Gastroesophageal sphincter (tissue), 4 donors: ENCODE measurements at regions not wholly inside any gene's neighbourhood (a gene's known extent, or its start where the extent isn't known, plus 50 kb on each side); places are given as distances from the start of the nearest gene placed in this dataset.

Experiments
- ATAC-seq: fragments of 150-250 bp; one replicate; pipeline ENCODE4 v1.9.1; 2016; ENCODE audit warnings: mild to moderate bottlenecking, moderate library complexity
- H3K27ac ChIP-seq, 4 donors: fragments of 200-600 bp; sonication (generic) in 3 of 4; 1 replicate in 3 of 4; 2 replicates in 1 of 4; pipeline ENCODE4 v1.5.1; 2016 to 2019
- H3K27me3 ChIP-seq: fragments of 200-600 bp; sonication (generic); one replicate; pipeline ENCODE4 v1.5.1; 2019
- H3K36me3 ChIP-seq, 2 donors: fragments of 200-600 bp; sonication (generic); one replicate each; pipeline ENCODE4 v1.5.1; 2019; ENCODE audit warnings: control low read depth in 1 of 2
- H3K4me1 ChIP-seq, 3 donors: fragments of 200-600 bp; sonication (generic); 1 replicate in 2 of 3; 2 replicates in 1 of 3; pipeline ENCODE4 v1.5.1; 2016 to 2019; ENCODE audit warnings: control low read depth in 2 of 3
- H3K4me3 ChIP-seq, 2 donors: fragments of 200-600 bp; sonication (generic); one replicate each; pipeline ENCODE4 v1.5.1; 2019; ENCODE audit warnings: mild to moderate bottlenecking in 1 of 2, moderate library complexity in 1 of 2
- H3K9me3 ChIP-seq, 3 donors: fragments of 200-600 bp; sonication (generic); one replicate each; pipeline ENCODE4 v1.5.1; 2017 to 2019; ENCODE audit warnings: control low read depth in 2 of 3
- CTCF ChIP-seq, 4 experiments: fragments of 200-600 bp in 2 of 4; fragments of 450-650 bp in 2 of 4; sonication (generic) in 1 of 4; IDR thresholded peaks; one replicate each; pipeline ENCODE4 v1.5.1; 2017 to 2019; ENCODE audit warnings: antibody characterized with exemption in 4 of 4, mild to moderate bottlenecking in 2 of 4, moderate library complexity in 2 of 4
- EP300 ChIP-seq: sonication (generic); formaldehyde crosslinking; IDR thresholded peaks from one replicate; pipeline ENCODE4 v1.6.1; 2017; ENCODE audit warnings: antibody characterized with exemption, mild to moderate bottlenecking
- POLR2A ChIP-seq, 2 donors: fragments of 450-650 bp; IDR thresholded peaks; one replicate each; pipeline ENCODE4 v1.6.1; 2017; ENCODE audit warnings: antibody characterized with exemption in 2 of 2, mild to moderate bottlenecking in 2 of 2, moderate library complexity in 1 of 2
- POLR2AphosphoS5 ChIP-seq: sonication (generic); formaldehyde crosslinking; IDR thresholded peaks from one replicate; pipeline ENCODE4 v1.6.1; 2017; ENCODE audit warnings: antibody characterized with exemption
- WGBS, 2 donors: methylation state at CpG; one replicate each; pipeline ENCODE4 v1.1.5; 2018; ENCODE audit warnings: low coverage in 1 of 2; 5-methylcytosine and 5-hydroxymethylcytosine counted together

GRCh38 chrX:40157228-40158035 is 59.7 kb upstream of the BCOR start:
- H3K27me3 ChIP-seq = no peaks in the 10 kb centered on the region
- no peak for ATAC-seq
- WGBS, 2 donors = 56 to 100% methylated on average over 2 to 5 of the region's 15 CpGs
- H3K9me3 ChIP-seq = no peaks in the 10 kb centered on the region
- TF ChIP-seq POLR2A (IDR thresholded peaks at IDR 0.05) (no peak), CTCF (IDR thresholded peaks at IDR 0.05) (no peak), EP300 (no peak), POLR2AphosphoS5 (no peak)
- H3K4me1 ChIP-seq = peaks cover 0 to 35% (median 0%) of the 10 kb centered on the region in 3 donors
- peak overlapping the region; percentile 56 to 76 for H3K4me3 ChIP-seq
- H3K27ac ChIP-seq = peak overlapping the region; percentile 83 to 86 (median 84)
- H3K36me3 ChIP-seq = no peaks in the 10 kb centered on the region

GRCh38 chrX:40156470-40157227 is 58.9 kb upstream of the BCOR start:
- Histone ChIP-seq H3K4me3 (no peak overlapping the region), H3K9me3 (no peaks in the 10 kb centered on the region), H3K27me3 (no peaks in the 10 kb centered on the region), H3K4me1 (peaks cover 0 to 43% (median 5%) of the 10 kb centered on the region in 3 donors), H3K27ac (peak overlapping the region in 1 of 4 donors; percentile 76), H3K36me3 (no peaks in the 10 kb centered on the region)
- ATAC-seq = no peak
- no CpG with 5 or more reads among the region's 41 CpGs for WGBS, 2 donors
- no peak for TF ChIP-seq EP300
- no peak for TF ChIP-seq CTCF (IDR thresholded peaks at IDR 0.05)
- TF ChIP-seq POLR2AphosphoS5 = no peak
- TF ChIP-seq POLR2A (IDR thresholded peaks at IDR 0.05) = no peak

- TF ChIP-seq EP300 = no peak
- TF ChIP-seq POLR2AphosphoS5 = no peak
- no peak for TF ChIP-seq CTCF (IDR thresholded peaks at IDR 0.05)
- no peak for TF ChIP-seq POLR2A (IDR thresholded peaks at IDR 0.05)
- Histone ChIP-seq H3K4me1 (peaks cover 0 to 44% (median 5%) of the 10 kb centered on the region in 3 donors), H3K4me3 (peak overlapping the region; percentile 31 to 54), H3K27me3 (no peaks in the 10 kb centered on the region), H3K36me3 (no peaks in the 10 kb centered on the region), H3K27ac (peak overlapping the region in 3 of 4 donors; percentile 57 to 76 (median 74)), H3K9me3 (no peaks in the 10 kb centered on the region)
- WGBS, 2 donors = 12% methylated on average over 5 of the region's 73 CpGs; no CpG with 5 or more reads in 1 of the 2 donors
- no peak for ATAC-seq
These were observed 58.1 kb upstream of the BCOR start for GRCh38 chrX:40155589-40156469.

DNA sequence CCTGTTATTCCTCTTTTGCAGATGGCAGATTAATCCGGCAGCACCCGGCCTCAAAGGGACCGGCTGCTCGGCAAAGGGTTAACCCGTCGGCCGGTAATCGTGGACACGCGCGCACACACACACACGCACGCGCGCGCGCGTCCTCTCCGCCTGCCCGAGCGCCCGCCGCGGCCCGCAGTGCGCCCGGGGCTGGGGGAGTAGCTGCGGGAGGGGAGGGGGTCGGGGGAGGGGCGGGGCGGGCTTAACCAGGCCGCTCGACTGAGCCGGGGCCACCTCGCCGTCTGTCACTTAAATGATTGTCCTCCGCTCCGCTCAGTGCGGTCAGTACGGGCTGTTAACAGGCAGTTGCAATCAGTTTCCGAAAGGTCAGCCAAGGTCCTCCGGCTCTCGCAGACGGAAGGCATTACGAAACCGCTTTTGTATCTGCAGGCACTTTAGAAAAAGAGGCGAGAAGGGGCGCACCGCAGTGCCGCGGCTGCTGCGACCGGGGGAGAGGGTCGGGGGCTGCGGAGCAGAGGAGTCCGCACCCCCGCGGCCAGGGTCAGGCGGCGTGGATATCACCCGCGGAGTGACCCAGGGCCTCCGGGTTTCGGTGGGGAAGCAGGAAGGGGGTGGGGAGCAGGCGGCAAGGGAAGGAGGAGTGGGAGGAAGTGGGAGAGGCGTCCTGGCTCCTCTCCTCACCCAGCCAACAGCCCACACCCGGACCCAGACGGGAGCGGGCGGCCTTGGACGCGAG is 57.3 kb upstream of the BCOR start:
- TF ChIP-seq POLR2AphosphoS5 (peak; percentile 45), POLR2A (IDR thresholded peaks at IDR 0.05) (no peak)
- 0% methylated on average over 2 of the region's 72 CpGs; no CpG with 5 or more reads in 1 of the 2 donors for WGBS, 2 donors
- peak; percentile 23 for ATAC-seq
- Histone ChIP-seq H3K9me3 (no peaks in the 10 kb centered on the region), H3K4me1 (peaks cover 0 to 44% (median 5%) of the 10 kb centered on the region in 3 donors), H3K4me3 (peak overlapping the region; percentile 31 to 54), H3K27me3 (no peaks in the 10 kb centered on the region), H3K36me3 (no peaks in the 10 kb centered on the region), H3K27ac (peak overlapping the region in 3 of 4 donors; percentile 57 to 76 (median 74))
